GM23338 (cell line): ENCODE measurements at regions not wholly inside any gene's neighbourhood (a gene's known extent, or its start where the extent isn't known, plus 50 kb on each side); places are given as distances from the start of the nearest gene placed in this dataset.

Experiments
- CTCF ChIP-seq, 2 experiments: fragments of 200-600 bp in 1 of 2; sonication (generic) in 1 of 2; conservative IDR thresholded peaks; 2 replicates each; pipeline versions ENCODE4 v1.5.1 to v1.6.1; 2016 to 2017; ENCODE audit warnings: antibody characterized with exemption in 2 of 2, low read depth in 2 of 2, mild to moderate bottlenecking in 2 of 2, moderate library complexity in 1 of 2
- EZH2 ChIP-seq: fragments of 200-600 bp; sonication (generic); IDR thresholded peaks from one replicate; pipeline ENCODE4 v1.8.0; 2017; ENCODE audit warnings: antibody characterized with exemption, mild to moderate bottlenecking, low read depth; ENCODE audit not compliant: unreplicated experiment

- no peak for TF ChIP-seq CTCF (conservative IDR thresholded peaks at IDR 0.05; ENCODE audit: low read depth in 2 of 2)
- TF ChIP-seq EZH2 = no peak
Measured at GRCh38 chr1:102118150-102118549, 121.4 kb upstream of the OLFM3 start.
